Activated naive CD4-positive, alpha-beta T cell treated with anti-CD3 and anti-CD28 coated beads, Interleukin-2, amount 50 U/mL, for 72 hours (primary cell): ENCODE measurements at regions not wholly inside any gene's neighbourhood (a gene's known extent, or its start where the extent isn't known, plus 50 kb on each side); places are given as distances from the start of the nearest gene placed in this dataset.
A peak's percentile ranks its signal among the peaks of the same experiment; 100 is the strongest.

Source experiments
- ATAC-seq, 2 donors: fragments of 150-1000 bp; cut with Tn5 transposase; 2 replicates each; pipeline ENCODE4 v1.10.0; 2021; ENCODE audit warnings: mild to moderate bottlenecking in 2 of 2, moderate library complexity in 2 of 2
- DNase-seq, 2 donors: peaks; one replicate each; pipeline ENCODE4 v3.0.0; 2021 to 2022; ENCODE audit warnings: low spot score in 2 of 2
- H3K27ac Mint-ChIP-seq, 2 donors: one replicate each; pipeline ENCODE4 v1.8.0; 2022; ENCODE audit warnings: mild to moderate bottlenecking in 2 of 2, mixed read lengths in 2 of 2
- H3K36me3 Mint-ChIP-seq, 2 donors: one replicate each; pipeline ENCODE4 v1.8.0; 2022; ENCODE audit warnings: mixed read lengths in 2 of 2
- H3K9me3 Mint-ChIP-seq, 2 donors: one replicate each; pipeline ENCODE4 v1.8.0; 2022; ENCODE audit warnings: mixed read lengths in 2 of 2

DNA sequence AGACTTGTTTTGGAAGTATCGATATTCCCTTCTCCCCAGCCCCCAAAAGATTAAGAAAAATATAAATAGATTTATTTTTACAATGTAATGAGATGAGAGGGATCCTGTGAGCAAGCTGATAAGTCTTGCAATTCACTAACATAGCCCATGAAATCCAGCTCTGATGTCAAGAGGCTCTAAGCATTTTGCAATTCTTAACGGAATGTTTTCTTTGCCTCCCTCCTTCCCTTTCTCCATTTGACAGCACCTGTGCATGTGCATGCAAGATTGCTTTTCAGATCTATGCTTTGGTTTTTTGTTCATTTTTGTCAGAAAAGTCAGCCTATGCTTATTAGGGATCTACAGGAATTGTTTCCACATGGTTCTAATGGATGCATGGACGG is 169.9 kb downstream of the SLIT2 start:
- Mint-ChIP-seq H3K36me3 (no peaks in the 10 kb centered on the region), H3K27ac (no peak overlapping the region), H3K9me3 (no peaks in the 10 kb centered on the region)
- DNase-seq (no peak), ATAC-seq (no peak)

DNA sequence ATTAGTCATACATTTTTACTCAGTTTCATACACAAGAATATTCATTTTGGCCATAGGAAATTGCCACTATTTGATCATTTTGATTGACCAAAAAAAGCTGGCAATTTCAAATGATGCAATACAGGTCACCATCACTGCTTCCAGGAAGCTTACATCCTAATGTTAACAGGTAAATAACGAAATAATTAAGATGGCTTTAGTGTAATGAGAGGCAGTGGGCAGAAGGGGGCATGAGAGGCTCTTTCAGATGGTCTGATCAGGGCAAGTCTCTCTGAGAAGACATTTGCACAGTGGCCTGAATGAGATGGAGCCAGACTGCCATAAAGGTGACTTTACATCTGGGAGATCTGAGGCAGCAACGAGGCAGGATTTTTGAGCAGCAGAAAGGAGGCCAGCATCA is 170.7 kb downstream of the SLIT2 start:
- peak in 1 of 2 donors; percentile 70 for ATAC-seq
- no peaks in the 10 kb centered on the region for H3K9me3 Mint-ChIP-seq
- DNase-seq, result peak in 1 of 2 donors; percentile 28
- H3K27ac Mint-ChIP-seq, result no peak overlapping the region
- H3K36me3 Mint-ChIP-seq, result no peaks in the 10 kb centered on the region

DNA sequence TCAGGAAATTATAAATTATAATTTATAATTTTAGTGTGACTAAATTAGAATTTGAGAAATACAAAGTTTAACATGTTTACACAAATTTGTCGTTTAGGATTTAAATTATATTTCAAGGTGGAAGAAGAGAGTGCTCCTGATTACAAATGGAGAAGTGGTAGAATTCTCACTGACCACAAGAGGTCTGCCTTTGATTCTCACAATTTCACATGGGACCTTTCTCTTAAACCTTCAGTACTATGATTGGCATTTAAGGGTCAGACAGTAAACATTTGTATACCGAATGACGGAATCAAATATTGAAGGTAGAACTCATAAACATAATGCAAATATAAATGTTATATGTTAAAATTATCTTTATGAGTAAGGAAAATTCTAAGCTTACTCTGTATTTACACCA is 171.7 kb downstream of the SLIT2 start:
- no peaks in the 10 kb centered on the region for H3K36me3 Mint-ChIP-seq
- ATAC-seq (no peak), DNase-seq (no peak)
- no peaks in the 10 kb centered on the region for H3K9me3 Mint-ChIP-seq
- no peak overlapping the region for H3K27ac Mint-ChIP-seq

DNA sequence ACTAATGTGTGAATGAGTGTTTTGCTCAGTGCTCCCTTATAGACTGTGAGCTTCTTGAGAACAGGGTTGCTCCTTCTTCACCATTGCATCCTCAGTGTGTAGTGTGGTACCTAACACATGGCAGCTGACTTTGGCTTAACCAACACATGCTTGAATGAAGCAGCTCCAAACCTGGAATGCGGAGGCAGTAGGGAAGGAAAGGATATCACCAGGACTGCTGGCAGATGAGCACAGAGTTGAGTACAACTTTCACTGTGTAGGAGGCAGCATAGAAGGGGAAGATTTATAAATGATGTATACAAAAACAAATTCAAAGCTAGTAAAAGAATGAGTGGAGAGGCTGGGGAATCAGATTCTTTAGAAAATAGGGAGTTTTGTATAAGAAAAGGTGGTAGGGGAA is 174.3 kb downstream of the SLIT2 start:
- ATAC-seq, result no peak
- Mint-ChIP-seq H3K9me3 (no peaks in the 10 kb centered on the region), H3K27ac (no peak overlapping the region), H3K36me3 (no peaks in the 10 kb centered on the region)
- DNase-seq, result no peak

DNA sequence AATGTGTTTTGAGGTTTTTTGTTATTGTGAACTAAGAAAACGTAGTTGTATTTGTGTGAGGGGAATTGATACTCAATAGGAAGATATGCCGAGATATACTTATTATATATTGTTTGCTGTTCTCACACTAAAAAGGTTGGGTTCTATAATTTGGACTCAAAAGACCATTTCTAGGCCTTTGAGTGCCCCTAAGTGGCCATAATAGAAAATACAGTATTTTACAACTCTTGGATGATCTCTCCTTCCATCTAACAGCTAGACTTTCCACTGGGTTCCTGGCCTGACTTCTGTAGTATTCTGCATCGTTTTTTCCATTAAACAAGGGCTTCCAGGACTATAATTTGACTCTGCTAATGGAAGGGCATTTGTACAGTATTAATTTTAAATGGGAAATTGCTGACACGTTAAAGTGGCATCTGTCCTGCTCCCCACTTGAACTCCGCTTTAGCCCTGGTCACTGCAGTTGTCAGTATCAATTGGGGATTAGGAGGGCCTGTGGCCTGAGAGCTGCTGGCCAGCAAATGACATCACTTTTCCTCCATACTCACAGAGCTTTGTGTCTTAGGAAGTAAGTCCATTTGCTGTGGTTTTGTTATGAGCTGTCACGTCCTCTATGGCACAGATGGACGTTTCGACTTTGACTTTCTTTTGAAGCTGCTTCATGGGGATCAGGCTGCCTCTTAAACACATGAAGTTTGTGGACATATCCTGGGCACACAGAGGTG is 176.9 kb downstream of the SLIT2 start:
- Mint-ChIP-seq H3K36me3 (no peaks in the 10 kb centered on the region), H3K27ac (no peak overlapping the region), H3K9me3 (no peaks in the 10 kb centered on the region)
- ATAC-seq (no peak), DNase-seq (no peak)

DNA sequence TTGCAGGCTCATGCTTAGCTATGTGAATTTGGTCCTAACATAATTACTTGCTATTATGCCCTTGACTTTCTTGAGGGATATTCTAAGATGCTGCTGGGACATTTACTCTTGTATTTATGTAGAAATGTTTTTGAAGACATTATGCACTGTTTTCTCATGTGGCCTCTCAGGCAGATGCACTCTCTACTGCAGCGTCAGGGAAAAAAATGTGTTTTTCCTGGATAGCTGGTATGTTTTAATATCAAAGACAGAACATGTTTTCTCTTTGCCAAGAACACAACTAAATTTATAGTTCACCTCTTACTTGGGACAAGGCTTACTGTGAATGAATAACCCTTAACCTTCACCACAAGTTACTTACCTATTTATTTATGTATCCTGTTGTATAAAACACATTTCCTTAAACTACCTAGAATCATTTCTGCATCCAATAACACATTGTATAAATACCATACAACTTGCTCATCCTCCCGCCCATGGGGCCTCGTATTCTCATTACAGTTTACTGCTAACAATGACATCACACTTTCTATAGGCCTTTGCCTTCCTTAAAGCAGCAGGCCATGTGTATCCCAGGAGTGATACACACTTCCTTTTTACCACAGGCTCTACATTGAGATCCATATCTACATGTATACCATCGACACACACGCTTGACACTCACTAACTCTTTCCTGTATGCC is 178.7 kb downstream of the SLIT2 start:
- no peak for ATAC-seq
- Mint-ChIP-seq H3K27ac (peak overlapping the region in 1 of 2 donors; percentile 19), H3K9me3 (no peaks in the 10 kb centered on the region), H3K36me3 (no peaks in the 10 kb centered on the region)
- no peak for DNase-seq

DNA sequence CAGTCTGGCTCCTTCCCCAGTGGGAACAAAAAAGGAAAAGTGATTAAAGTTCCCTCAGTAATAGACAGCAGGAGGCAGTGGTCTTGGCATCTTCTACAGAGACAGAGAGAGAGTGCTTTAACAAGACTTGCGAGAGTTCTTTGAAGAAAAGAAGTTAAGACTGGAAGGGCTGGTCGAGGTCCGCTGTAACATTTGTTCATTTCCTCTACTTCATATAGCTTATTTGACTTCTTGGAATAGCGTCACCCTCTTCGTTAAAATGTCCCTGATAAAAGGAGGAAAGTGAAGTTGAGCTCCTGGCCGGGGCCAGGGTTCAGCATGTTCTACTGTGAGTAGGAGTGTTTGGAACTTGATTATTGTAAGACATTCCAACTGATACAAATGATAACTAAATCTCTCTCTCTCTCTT is 179.8 kb downstream of the SLIT2 start:
- Mint-ChIP-seq H3K27ac (no peak overlapping the region), H3K36me3 (no peaks in the 10 kb centered on the region), H3K9me3 (no peaks in the 10 kb centered on the region)
- no peak for DNase-seq
- ATAC-seq, result no peak

DNA sequence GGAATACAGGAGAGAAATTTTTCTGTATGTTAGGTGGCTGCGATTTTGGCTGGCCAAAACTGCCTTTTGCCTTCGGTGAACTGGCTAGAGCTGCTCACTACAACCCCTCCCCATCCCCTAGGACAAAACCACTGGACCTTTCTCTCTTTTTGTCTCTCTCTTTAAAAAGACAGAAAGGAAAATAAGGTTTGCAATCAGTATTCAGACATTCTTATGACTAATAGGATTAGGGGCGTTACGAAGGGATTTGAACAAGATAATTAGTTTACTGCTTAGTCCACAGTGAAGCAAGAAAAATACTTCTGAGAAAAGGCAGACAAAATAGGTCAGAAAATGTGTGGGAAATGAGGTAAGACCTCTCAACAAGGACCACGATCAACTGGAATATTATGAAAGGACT is 180.4 kb downstream of the SLIT2 start:
- ATAC-seq (no peak), DNase-seq (no peak)
- no peak overlapping the region for H3K27ac Mint-ChIP-seq
- no peaks in the 10 kb centered on the region for H3K9me3 Mint-ChIP-seq
- H3K36me3 Mint-ChIP-seq, result no peaks in the 10 kb centered on the region

DNA sequence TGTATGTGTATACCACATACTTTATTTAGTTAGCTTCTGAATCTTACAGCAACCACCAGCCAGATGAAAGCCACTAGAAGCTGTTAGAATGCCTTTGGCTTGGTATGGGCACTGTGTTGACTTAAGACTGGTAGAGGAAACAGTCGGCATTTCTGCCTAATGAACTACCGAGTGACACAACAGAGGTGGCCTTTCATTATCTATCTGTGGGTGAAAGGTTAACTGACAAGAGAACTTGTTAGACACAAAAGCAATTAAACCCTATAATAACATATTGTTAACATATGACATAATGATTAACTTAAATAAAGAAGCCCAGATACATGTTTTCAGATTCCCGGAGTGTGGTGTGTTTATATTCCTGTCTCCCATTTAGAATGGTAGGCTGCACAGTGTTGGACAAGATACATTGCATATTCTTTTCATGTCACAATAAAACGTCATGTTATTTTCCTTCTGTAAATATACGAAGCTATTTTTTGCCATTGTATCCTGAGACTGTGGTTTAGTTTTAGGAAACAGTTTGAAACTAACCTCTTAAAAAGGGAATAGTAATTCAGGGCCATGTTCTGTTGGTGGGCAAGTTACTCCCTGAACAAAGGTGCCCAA is 181.5 kb downstream of the SLIT2 start:
- H3K9me3 Mint-ChIP-seq, result peaks cover 0 to 4% of the 10 kb centered on the region in 2 donors
- no peak for DNase-seq
- H3K36me3 Mint-ChIP-seq, result no peaks in the 10 kb centered on the region
- no peak overlapping the region for H3K27ac Mint-ChIP-seq
- ATAC-seq, result no peak

DNA sequence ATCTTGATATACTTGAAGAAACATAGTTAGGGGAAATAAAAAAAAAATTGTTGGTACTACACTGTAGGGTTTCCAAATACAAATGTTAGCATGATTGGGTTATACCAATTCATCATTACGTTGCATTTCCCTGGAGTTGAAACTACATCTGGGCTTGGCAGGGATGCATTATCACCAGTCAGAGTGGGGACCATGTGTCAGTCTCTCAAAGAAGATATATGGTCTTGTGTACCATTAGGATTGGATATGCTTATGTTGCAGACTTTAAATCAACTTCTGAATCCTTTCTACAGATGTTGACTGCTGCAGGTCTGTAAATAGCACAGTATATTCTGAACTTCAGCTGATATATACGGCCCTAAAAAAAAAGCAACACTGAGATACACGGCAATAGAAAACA is 188.5 kb downstream of the SLIT2 start:
- H3K36me3 Mint-ChIP-seq, result no peaks in the 10 kb centered on the region
- DNase-seq (no peak), ATAC-seq (no peak)
- H3K27ac Mint-ChIP-seq, result no peak overlapping the region
- peaks cover 0 to 4% of the 10 kb centered on the region in 2 donors for H3K9me3 Mint-ChIP-seq

DNA sequence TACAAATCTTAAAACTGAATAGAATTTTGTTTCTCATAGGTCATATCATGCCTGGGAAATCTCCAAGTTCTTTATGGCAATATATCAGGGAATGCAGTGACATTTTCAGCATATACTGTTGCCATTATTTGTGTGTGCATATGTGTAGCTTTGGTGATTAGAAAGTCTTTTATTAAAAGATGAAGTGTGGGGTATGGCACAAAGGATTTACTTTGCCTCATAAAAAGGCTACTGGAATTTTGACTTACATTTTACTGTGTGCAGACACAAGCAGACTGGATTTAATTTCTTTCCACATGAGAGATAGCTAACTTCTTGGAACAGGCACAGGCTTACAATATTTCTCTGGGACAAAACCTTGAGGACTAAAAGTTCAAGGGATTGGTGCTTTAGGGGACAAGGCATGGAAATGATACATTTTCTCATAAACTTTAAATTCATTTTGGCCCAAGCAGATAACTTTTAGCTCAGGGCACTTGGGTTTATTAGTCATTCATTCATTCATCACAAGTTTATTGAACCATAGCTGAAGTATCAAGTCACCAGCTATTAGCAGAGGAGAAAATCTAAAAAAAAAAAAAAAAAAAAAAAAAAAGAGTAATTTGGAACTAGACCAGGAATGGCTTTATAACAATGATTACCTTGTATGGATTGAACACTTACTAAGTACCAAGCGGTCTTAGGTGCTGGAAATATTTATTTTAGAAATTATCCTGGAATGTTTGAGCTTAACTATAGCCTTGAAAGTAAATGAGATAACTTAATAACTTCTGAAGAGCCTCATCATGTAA is 191.5 kb downstream of the SLIT2 start:
- Mint-ChIP-seq H3K36me3 (no peaks in the 10 kb centered on the region), H3K9me3 (no peaks in the 10 kb centered on the region), H3K27ac (no peak overlapping the region)
- ATAC-seq (no peak), DNase-seq (no peak)

DNA sequence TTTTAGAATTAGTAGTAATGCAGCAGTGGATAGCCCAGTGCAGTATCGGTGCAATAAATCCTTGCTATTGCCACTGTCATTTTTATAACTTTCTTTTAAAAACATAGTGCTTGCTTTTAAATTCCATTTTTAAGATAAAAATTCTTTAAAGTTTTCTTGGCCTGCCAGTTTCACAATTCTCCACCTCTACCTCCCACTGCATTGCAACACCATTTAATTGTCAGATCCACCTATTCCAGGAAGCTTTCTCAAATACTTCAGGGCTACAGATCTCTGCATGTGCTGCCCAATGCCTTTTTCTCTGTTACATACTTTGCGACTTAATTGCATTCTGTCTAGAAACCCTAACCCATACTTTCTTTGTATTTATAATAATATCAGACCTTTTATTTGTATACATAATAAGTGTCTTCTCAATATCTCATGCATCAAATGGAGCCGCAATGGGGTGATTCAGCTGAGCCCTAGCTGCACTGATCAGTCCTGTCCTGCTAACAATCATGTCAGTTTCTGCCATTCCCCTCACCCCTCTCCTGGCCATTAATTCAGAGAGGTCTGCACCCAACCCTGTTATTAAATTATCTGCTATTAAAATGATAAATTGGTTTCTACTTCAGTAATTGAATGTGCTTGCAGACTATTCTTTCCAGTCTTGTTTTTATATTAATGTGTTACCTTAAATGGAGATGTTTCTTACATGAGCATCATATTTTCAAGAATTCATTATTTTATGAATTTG is 193.1 kb downstream of the SLIT2 start:
- Mint-ChIP-seq H3K9me3 (no peaks in the 10 kb centered on the region), H3K27ac (no peak overlapping the region), H3K36me3 (no peaks in the 10 kb centered on the region)
- ATAC-seq (no peak), DNase-seq (no peak)

DNA sequence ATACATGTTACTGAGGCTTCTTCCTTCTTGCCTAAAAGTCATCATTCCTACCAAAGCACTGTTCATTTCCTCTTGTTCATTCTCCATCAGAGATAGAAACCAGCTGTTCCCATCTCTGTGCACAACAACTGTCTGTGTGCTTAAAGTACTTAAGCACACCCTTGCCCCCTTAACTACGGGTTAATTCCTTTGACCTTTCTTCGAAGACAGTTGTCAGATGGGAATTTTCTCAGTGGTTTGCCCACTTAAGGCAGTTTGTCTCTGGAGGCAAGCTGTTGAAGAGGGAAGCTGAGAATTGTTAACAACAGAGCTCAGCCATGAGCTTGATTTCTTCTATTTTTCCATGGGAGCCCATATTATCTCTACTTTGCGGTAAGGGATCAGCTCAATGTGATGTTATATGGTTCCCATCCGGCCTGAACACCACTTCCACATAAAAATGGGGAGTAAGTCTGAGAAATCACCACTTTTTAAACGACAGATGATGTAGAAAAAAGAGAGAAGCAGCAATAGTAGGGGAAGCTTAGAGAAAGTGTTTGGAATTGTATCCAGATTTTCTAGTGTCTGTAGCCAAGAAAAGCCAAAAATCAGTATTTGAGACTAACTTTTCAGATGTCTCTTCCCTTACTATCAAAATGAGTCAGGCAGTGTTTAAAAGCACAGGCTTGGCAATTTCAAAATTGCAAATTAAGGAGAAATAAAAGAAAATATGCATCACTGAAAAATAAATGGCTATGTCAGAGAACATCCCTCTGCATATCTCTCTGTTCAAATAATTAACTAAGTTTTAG is 194.4 kb downstream of the SLIT2 start:
- DNase-seq (no peak), ATAC-seq (no peak)
- Mint-ChIP-seq H3K27ac (no peak overlapping the region), H3K9me3 (no peaks in the 10 kb centered on the region), H3K36me3 (no peaks in the 10 kb centered on the region)

DNA sequence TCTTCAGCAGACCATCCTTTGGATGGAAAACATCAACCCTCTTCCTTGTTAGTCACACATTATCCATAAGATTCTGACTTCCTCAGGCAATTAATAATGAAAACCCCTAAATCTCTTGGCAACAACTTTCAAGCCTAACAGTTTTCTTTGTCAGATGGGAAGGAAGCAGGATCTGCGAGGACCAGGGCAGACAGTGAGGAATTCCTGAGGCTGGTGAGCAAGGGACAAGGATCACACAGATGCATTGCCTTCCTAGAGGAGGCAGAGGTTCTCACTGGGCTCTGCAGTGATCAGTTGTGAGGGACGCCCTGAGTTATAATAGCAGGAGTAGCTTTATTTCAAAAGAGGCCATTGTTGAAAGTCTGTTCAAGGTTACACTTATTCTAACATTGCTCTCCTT is 195.4 kb downstream of the SLIT2 start:
- Mint-ChIP-seq H3K27ac (no peak overlapping the region), H3K9me3 (no peaks in the 10 kb centered on the region), H3K36me3 (no peaks in the 10 kb centered on the region)
- ATAC-seq (no peak), DNase-seq (no peak)

DNA sequence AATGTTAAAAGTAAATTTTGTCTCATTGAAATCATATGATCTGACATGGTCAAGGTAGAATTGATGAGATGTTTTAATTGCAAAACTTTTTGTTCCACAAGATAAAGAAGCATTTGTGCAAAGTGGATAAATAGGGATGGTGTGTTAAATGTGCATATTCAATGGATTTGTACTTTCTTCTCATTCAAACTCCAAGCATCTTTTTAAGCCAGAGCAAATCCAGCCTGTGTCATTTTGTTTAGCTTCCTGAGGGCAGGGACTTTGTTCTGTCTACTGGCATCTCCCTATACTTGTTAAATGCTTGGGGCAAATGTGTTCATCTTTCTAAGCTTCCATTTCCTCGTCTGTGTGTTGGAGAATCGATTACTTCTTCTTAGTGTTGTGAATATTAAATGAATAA is 200.3 kb downstream of the SLIT2 start:
- Mint-ChIP-seq H3K27ac (no peak overlapping the region), H3K36me3 (no peaks in the 10 kb centered on the region), H3K9me3 (peaks cover 0 to 3% of the 10 kb centered on the region in 2 donors)
- DNase-seq, result no peak
- no peak for ATAC-seq

DNA sequence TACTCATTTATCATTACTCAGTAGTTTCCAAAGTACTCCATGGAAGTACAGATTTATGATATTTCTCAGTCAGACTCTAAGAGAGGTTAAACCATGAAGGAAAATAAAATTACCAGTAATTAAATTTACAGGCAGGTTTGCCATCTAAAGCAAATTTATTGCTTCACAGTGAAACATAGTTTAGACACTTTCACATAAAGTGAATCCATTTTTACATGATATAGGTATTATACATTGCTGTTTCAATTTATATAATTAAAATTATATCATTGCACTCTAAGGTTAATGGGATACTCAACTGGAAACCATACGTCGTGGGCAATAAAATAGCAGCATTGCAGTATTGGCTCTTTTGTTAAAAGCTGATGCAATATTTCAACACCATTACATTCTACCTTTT is 202.8 kb downstream of the SLIT2 start:
- no peaks in the 10 kb centered on the region for H3K36me3 Mint-ChIP-seq

More for the DNA sequence above, 202.8 kb downstream of the SLIT2 start:
- DNase-seq (no peak), ATAC-seq (no peak)
- Mint-ChIP-seq H3K27ac (no peak overlapping the region), H3K9me3 (peaks cover 0 to 3% of the 10 kb centered on the region in 2 donors)
